GM12864 (cell line): ENCODE measurements at regions not wholly inside any gene's neighbourhood (a gene's known extent, or its start where the extent isn't known, plus 50 kb on each side); places are given as distances from the start of the nearest gene placed in this dataset.

Experiments used
- DNase-seq: peaks from one replicate; pipeline ENCODE4 v3.0.0-alpha.2; 2011; ENCODE audit warnings: low read depth
- H3K4me3 ChIP-seq: 2 replicates; pipeline ENCODE4 v1.5.1; 2011; ENCODE audit warnings: mild to moderate bottlenecking, low read depth, low read length, control low read depth
- CTCF ChIP-seq: IDR thresholded peaks from 2 replicates; pipeline ENCODE4 v1.5.1; 2011; ENCODE audit warnings: low read depth, mild to moderate bottlenecking, moderate library complexity, low read length, control low read depth, inconsistent platforms; ENCODE audit errors: missing control alignments

GRCh38 chr17:55587608-55588139 is 76.4 kb upstream of the SMIM36 start:
- no peak overlapping the region for H3K4me3 ChIP-seq
- DNase-seq = no peak
- TF ChIP-seq CTCF = no peak

GRCh38 chr17:55585629-55586028 is 74.4 kb upstream of the SMIM36 start:
- no peak for DNase-seq
- H3K4me3 ChIP-seq = no peak overlapping the region
- TF ChIP-seq CTCF = no peak

GRCh38 chr17:55584861-55585260 is 73.6 kb upstream of the SMIM36 start:
- TF ChIP-seq CTCF = no peak
- H3K4me3 ChIP-seq = no peak overlapping the region
- DNase-seq = no peak

- no peak for DNase-seq
- no peak for TF ChIP-seq CTCF
- H3K4me3 ChIP-seq = no peak overlapping the region
Observed at GRCh38 chr17:55584055-55584685, 72.9 kb upstream of the SMIM36 start.

GRCh38 chr17:55582897-55583296 is 71.6 kb upstream of the SMIM36 start:
- no peak for DNase-seq
- H3K4me3 ChIP-seq = no peak overlapping the region
- no peak for TF ChIP-seq CTCF

GRCh38 chr17:55580596-55581133 is 69.4 kb upstream of the SMIM36 start:
- TF ChIP-seq CTCF = no peak
- peak; percentile 8 for DNase-seq
- H3K4me3 ChIP-seq = peak overlapping the region; percentile 15; the same call in 1 of the 2 replicates

- TF ChIP-seq CTCF = no peak
- DNase-seq = no peak
- H3K4me3 ChIP-seq = peak overlapping the region; percentile 22
Observed at GRCh38 chr17:55577687-55578086, 66.4 kb upstream of the SMIM36 start.
